Umbilical cord (tissue), 1 donor: ENCODE measurements at regions not wholly inside any gene's neighbourhood (a gene's known extent, or its start where the extent isn't known, plus 50 kb on each side); places are given as distances from the start of the nearest gene placed in this dataset.
A peak's percentile ranks its signal among the peaks of the same experiment; 100 is the strongest.
"Not testable (repeated sequence)": the region's sequence is repeated elsewhere in the genome, so short reads cannot be mapped to it uniquely, and the experiment has no call there.

Source experiments
- DNase-seq: peaks from one replicate; pipeline ENCODE4 v3.0.0-alpha.2; 2015; ENCODE audit warnings: low spot score

DNA sequence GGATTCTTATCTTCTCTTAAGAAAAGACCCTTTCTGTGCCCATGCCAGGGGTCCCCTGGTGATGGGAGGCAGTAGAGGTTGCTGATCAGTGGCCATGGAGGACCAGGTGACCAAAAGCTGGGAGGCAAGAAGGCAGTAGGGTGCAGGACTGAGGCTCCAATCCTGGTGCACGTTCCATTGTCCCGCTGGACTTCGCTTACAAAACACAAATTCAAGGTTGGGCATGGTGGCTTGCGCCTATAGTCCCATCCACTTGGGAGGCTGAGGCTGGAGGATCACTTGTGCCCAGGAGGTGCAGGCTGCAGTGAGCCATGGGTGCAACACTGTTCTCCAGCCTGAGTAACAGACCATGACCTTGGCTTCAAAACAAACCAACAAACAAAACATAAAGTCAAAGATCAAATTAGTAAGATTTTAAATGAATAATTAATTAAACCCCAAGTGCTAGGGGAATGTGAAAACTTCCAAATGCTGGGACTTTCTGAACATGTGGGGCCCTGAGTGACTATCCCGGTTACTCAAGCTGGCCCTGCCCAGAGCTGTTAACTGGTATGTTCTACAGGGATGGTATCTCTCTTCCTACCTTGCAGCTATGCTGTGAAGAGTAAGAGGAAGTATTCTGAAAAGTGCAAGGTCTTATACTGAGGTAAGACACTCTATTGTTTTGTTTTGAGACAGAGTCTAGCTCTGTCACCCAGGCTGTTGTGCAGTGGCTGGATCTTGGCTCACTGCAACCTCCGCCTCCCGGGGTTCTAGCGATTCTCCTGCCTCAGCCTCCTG is 97.6 kb downstream of the LYZL2 start:
- no peak for DNase-seq

DNA sequence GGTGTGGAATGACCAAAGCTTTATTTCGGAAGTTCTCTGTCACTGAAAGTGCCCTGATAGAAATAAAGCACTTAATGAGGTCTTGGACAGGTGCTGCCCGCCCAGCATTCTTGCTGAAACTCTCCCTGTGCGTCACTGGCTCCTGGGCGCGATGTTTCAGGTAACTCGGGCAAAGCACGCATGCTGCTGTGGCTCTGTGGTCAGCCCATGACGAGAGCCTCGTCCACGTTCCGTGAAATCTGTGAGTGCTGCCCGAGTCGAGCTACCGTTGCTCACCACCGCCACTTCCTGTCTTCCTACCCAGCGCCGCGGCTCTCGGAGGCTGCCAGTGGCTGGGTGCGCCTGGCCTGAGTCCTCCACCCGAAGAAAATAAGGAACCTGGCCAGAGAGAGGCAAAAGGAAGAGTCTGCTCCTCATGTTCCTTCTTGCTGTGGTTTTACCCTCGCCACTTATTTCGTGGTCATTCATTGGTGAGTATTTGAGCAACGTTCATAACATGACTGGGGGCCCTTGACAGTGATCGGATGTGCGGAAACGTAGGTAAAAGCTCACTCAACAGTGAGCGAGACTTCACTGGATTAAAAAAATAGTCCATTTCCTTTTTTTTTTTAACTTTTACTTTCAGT is 95.5 kb downstream of the MAP3K8 start:
- DNase-seq = peak; percentile 40

DNA sequence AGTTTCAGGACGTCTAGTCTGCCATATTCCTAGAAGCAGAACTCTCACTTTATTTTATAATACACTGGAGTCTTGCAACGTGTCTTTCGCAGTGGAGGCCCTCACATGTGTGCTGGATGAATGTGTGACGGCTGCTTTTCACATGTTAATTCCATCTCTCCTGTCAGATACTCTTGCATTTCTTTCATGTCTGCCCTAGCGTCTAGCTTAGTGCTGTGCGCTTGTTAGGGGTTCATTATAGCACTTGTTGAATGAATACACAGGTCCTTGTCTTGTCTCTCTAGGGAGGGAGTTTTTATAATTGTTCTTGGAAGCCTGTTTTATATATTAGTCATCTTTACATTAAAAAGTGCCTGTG is 94.4 kb downstream of the MAP3K8 start:
- no peak for DNase-seq

DNA sequence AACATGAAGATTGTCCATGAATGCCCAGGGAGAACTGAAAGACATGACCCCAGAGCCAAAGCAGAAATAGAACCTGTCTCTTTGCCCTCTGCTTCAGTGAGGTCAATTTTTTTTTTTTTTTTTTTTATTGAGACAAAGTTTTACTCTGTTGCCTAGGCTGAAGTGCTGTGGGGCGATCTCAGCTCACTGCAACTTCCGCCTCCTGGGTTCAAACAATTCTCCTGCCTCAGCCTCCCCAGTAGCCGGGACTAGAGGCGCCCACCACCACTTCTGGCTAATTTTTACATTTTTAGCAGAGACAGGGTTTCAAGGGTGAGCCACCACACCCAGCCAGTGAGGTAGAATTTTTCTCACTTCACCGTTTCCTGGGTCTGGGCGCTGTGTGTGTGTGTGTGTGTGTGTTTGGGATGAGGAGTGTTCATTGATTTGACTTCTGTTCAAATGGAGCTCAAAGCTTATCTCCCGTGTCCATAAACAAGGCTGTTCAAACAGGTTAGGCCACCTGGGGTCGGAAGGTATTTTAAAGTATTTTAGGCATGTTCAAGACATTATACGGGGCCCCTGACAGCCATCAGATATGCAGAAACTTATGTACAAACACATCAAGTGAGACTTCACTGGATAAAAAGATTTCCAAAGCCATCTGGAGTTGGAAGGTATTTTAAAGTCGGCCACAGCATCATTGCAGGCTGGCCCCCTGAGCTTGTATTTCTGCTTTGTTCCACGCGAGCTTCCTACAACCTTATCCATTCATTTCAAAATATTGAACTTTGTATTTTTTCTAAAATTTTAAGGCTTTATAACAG is 93.8 kb downstream of the MAP3K8 start:
- DNase-seq = peak; percentile 20

DNA sequence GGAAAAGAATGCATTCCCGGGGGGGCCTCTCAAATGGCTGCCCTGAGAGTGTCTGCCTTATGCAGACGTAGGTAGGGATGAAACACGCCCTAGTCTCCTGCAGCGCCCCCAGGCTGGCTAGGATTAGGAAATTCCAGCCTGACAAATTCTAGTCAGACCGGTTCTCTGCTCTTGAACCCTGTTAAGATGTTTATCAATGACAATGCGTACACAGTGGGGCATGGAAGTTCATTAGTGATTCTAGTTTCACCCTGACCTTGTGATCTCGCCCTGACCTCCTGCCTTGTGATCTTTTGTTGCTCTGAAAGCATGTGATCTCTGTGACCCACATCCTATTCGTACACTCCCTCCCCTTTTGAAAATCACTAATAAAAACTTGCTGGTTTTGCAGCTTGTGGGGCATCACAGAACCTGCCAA is 88.7 kb downstream of the MAP3K8 start:
- not testable (repeated sequence) for DNase-seq

DNA sequence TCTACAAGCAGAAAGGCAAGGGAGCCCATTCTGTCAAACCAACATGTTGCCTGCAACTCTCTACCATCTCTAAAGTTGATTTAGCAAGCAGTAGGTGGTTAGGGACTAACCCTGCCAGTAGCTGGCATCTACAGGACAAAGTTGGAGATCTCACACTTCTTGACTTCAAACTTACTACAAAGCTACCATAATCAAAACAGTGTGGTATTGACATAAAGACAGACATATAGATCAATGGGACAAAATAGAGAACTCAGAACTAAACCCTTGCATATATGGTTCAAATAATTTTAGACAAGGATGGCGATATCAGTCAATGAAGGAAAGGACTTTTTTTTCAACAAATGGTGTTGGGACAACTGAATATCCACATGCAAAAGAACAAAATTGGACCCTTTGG is 84.9 kb downstream of the MAP3K8 start:
- no peak for DNase-seq
